ENCODE measurements at regions not wholly inside any gene's neighbourhood (a gene's known extent, or its start where the extent isn't known, plus 50 kb on each side); places are given as distances from the start of the nearest gene placed in this dataset.

DNA sequence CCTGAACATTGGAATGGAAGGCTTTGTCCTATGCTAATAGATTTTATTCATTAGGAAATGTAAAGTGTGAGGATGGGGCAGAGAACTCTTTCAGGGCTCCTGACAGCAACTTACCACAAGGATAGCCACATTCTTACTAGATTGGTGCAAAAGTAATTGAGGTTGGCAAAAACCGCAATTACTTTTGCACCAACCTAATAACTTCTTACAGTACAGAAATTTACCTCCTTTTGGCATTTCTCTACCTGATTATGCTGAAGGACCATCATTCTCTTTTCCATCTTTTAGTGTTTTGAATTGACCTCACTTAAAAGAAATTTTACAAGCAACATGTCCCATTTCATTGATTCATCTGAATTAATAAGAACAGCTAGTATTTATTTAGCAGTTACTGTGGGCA, 109.2 kb upstream of the AP1S2 start:
- TF ChIP-seq EZH2 (IDR thresholded peaks at IDR 0.05): no peak
- TF ChIP-seq POLR2AphosphoS5 (IDR thresholded peaks at IDR 0.05; ENCODE audit: borderline replicate concordance, low read depth, low read length): no peak

Measured in SK-N-MC (cell line).